ENCODE measurements at regions not wholly inside any gene's neighbourhood (a gene's known extent, or its start where the extent isn't known, plus 50 kb on each side); places are given as distances from the start of the nearest gene placed in this dataset.

GRCh38 chr5:111598996-111599395 is 86.7 kb upstream of the STARD4 start:
- ATAC-seq (no peak), DNase-seq (no peak)
- no peaks in the 10 kb centered on the region for H3K27me3 Mint-ChIP-seq
- no peaks in the 10 kb centered on the region for H3K4me1 Mint-ChIP-seq
- no peak overlapping the region for H3K4me3 Mint-ChIP-seq
- peaks cover 4 to 7% of the 10 kb centered on the region in 2 donors for H3K9me3 Mint-ChIP-seq
- no peak overlapping the region for H3K27ac Mint-ChIP-seq

DNA sequence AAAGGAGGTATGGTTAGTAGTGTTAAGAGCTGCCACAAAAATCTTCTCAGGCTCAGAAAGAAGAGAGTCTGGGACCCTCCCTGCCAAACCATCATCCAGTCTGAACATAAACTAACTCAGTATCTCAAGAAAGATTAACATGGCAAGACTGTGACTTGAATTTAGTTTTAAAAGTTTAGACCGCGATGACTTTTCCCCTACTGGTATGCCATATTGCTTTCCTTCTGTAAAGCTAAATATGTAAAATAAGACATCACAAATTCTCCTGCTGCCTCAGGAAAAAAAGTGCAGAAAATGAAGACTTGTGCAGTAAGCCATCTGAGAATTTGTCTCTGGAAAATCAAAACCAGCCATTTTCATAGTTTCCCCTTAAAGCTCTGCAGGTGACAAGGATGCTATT is 85.2 kb upstream of the STARD4 start:
- Mint-ChIP-seq H3K4me3 (no peak overlapping the region), H3K4me1 (no peaks in the 10 kb centered on the region), H3K27ac (no peak overlapping the region), H3K9me3 (peaks cover 4 to 7% of the 10 kb centered on the region in 2 donors), H3K27me3 (no peaks in the 10 kb centered on the region)
- no peak for DNase-seq
- no peak for ATAC-seq

- DNase-seq (no peak), ATAC-seq (peak; percentile 28)
- Mint-ChIP-seq H3K9me3 (peaks cover 4 to 7% of the 10 kb centered on the region in 2 donors), H3K4me3 (no peak overlapping the region), H3K4me1 (no peaks in the 10 kb centered on the region), H3K27me3 (no peaks in the 10 kb centered on the region), H3K27ac (no peak overlapping the region)
Observed at GRCh38 chr5:111596705-111597104, 84.4 kb upstream of the STARD4 start.

- Mint-ChIP-seq H3K4me1 (no peaks in the 10 kb centered on the region), H3K27ac (no peak overlapping the region)
- ATAC-seq, result peak; percentile 45
Observed at GRCh38 chr5:111595425-111595824, 83.1 kb upstream of the STARD4 start.

DNA sequence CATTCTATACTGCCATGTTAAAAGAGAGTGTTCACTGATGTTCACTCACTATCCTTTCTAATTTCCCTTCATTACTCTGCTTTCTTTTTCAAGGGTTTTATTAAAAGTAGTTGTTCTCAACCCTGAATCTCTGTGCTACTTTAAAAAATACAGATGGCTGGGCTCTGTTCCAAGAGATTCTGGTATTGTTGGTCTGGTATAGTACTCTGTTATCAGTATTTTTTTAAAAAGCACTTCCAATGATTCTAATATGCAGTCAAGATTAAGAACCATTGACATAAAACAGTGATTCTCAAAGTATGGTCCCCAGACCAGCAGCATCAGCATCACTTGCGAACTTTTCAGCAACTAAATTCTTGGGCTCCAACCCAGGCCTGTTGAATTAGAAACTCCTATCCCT is 77.0 kb upstream of the STARD4 start:
- ATAC-seq (no peak), DNase-seq (no peak)
- Mint-ChIP-seq H3K4me1 (peaks cover 24% of the 10 kb centered on the region), H3K27me3 (no peaks in the 10 kb centered on the region), H3K27ac (no peak overlapping the region), H3K9me3 (peaks cover 0 to 4% of the 10 kb centered on the region in 2 donors), H3K4me3 (no peak overlapping the region)

More at GRCh38 chr5:111595425-111595824, 83.1 kb upstream of the STARD4 start:
- H3K9me3 Mint-ChIP-seq, result peaks cover 4 to 7% of the 10 kb centered on the region in 2 donors
- no peak for DNase-seq
- H3K4me3 Mint-ChIP-seq, result no peak overlapping the region
- H3K27me3 Mint-ChIP-seq, result no peaks in the 10 kb centered on the region

DNA sequence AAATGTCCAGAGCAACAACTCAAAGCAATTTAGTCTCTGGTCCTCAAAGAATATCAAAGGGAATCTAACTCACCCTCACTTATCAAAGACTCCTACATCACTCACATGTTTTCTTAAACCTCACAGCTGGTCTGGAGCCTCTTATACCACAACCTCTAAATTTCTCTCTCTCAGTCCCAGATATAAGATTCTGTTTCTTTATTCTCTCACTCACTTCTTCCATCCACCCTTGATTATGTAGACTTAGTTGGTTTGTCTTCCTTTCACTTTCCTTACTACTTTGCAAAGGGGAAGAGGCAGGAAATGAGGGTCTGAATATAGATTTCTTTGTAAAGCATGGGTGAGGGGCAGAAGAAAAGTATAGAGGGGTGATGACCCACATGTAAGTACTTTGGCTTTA is 75.4 kb upstream of the STARD4 start:
- ATAC-seq (peak; percentile 46), DNase-seq (no peak)
- H3K27me3 Mint-ChIP-seq, result no peaks in the 10 kb centered on the region
- H3K27ac Mint-ChIP-seq, result peak overlapping the region in 1 of 2 donors; percentile 1
- H3K4me1 Mint-ChIP-seq, result peaks cover 27% of the 10 kb centered on the region
- peak overlapping the region; percentile 1 to 11 for H3K4me3 Mint-ChIP-seq
- peaks cover 0 to 4% of the 10 kb centered on the region in 2 donors for H3K9me3 Mint-ChIP-seq

- Mint-ChIP-seq H3K4me1 (peaks cover 27% of the 10 kb centered on the region), H3K4me3 (no peak overlapping the region), H3K27ac (no peak overlapping the region), H3K27me3 (no peaks in the 10 kb centered on the region), H3K9me3 (peaks cover 0 to 4% of the 10 kb centered on the region in 2 donors)
- no peak for ATAC-seq
- DNase-seq, result no peak
Observed at GRCh38 chr5:111585946-111586345, 73.6 kb upstream of the STARD4 start.

- Mint-ChIP-seq H3K27me3 (no peaks in the 10 kb centered on the region), H3K9me3 (peaks cover 2 to 4% of the 10 kb centered on the region in 2 donors), H3K4me3 (no peak overlapping the region), H3K4me1 (peaks cover 27% of the 10 kb centered on the region), H3K27ac (no peak overlapping the region)
- no peak for ATAC-seq
- DNase-seq, result no peak
Observed at GRCh38 chr5:111585291-111585690, 73.0 kb upstream of the STARD4 start.

DNA sequence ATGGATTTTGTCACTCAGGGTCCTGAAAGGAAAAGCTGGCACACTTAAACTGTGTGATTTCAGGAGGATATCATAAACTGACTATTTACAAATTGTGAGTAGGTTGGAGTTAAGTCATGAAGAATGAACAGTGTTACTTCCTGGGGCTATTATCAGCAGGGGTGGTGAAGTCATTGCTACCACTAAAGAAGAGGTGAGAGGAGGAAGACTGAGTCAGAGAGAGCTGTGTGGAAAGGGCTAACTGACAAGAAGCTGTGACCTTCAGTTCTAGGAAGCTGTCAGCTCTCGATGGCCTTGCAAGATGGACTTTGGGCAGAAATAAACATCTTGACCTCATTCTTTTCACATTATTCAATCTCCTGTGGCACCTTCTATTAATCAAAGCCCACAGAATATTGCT is 72.3 kb upstream of the STARD4 start:
- H3K4me3 Mint-ChIP-seq, result no peak overlapping the region
- H3K9me3 Mint-ChIP-seq, result peaks cover 4 to 8% of the 10 kb centered on the region in 2 donors
- DNase-seq, result peak in 1 of 2 donors; percentile 11

DNA sequence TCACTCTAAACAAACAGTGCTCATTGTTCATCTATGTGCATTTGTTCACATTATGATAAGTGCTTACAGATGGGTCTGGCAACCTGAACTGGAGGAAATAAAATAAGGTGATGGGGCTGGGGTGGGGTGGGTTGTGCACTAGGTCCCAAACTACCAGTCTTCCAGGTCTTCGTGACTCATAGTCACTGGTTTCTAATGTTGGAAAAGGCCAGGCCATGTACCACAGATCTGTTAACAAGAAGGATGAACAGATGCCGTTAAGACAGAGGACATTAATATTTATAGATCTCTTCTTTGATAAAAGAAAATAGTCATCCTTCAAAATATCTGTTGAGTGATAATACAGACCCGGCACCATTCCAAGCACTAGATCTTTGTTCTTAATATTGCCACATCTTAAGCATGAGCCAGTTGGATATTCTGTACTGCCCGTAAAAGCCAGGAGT is 71.4 kb upstream of the STARD4 start:
- no peak overlapping the region for H3K27ac Mint-ChIP-seq

More for the DNA sequence above, 72.3 kb upstream of the STARD4 start:
- Mint-ChIP-seq H3K27ac (peak overlapping the region in 1 of 2 donors; percentile 65), H3K4me1 (peaks cover 27% of the 10 kb centered on the region), H3K27me3 (no peaks in the 10 kb centered on the region)
- peak; percentile 92 for ATAC-seq

GRCh38 chr5:111582993-111583601 is 70.8 kb upstream of the STARD4 start:
- ATAC-seq (no peak), DNase-seq (no peak)
- Mint-ChIP-seq H3K27me3 (no peaks in the 10 kb centered on the region), H3K9me3 (peaks cover 4 to 8% of the 10 kb centered on the region in 2 donors), H3K4me3 (no peak overlapping the region), H3K4me1 (peaks cover 20% of the 10 kb centered on the region), H3K27ac (no peak overlapping the region)

More for the DNA sequence above, 71.4 kb upstream of the STARD4 start:
- Mint-ChIP-seq H3K9me3 (peaks cover 4 to 8% of the 10 kb centered on the region in 2 donors), H3K4me3 (no peak overlapping the region), H3K4me1 (peaks cover 27% of the 10 kb centered on the region), H3K27me3 (no peaks in the 10 kb centered on the region)
- ATAC-seq, result no peak
- no peak for DNase-seq

- no peak overlapping the region for H3K4me3 Mint-ChIP-seq
- no peak overlapping the region for H3K27ac Mint-ChIP-seq
- H3K4me1 Mint-ChIP-seq, result peaks cover 13% of the 10 kb centered on the region
Observed at GRCh38 chr5:111582451-111582850, 70.1 kb upstream of the STARD4 start.

GRCh38 chr5:111580956-111581355 is 68.6 kb upstream of the STARD4 start:
- peaks cover 9% of the 10 kb centered on the region for H3K4me1 Mint-ChIP-seq
- DNase-seq (no peak), ATAC-seq (no peak)
- no peak overlapping the region for H3K4me3 Mint-ChIP-seq
- H3K27me3 Mint-ChIP-seq, result no peaks in the 10 kb centered on the region
- peaks cover 0 to 8% of the 10 kb centered on the region in 2 donors for H3K9me3 Mint-ChIP-seq
- H3K27ac Mint-ChIP-seq, result no peak overlapping the region

More at GRCh38 chr5:111582451-111582850, 70.1 kb upstream of the STARD4 start:
- no peaks in the 10 kb centered on the region for H3K27me3 Mint-ChIP-seq
- no peak for DNase-seq
- no peak for ATAC-seq
- peaks cover 1 to 8% of the 10 kb centered on the region in 2 donors for H3K9me3 Mint-ChIP-seq

DNA sequence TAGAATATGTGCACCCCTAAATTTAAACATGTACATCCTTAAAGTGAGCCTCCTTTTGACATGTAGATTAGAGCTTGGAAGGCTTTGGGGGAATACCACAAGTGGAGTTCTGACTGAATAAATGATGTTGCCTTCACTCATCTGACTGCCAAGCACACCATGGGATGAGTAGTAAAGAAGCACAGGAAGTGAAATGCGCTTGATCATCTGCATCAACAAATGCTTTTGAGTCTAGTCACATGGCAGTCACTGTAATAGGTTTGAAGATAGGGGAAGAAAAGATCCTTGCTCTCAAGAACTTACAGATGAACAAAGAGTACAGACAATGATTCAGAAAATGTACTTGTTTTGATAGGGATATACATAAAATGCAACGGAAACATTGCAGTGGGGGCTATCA is 62.0 kb upstream of the STARD4 start:
- H3K4me3 Mint-ChIP-seq, result no peak overlapping the region
- ATAC-seq, result no peak
- peaks cover 25% of the 10 kb centered on the region for H3K27me3 Mint-ChIP-seq

DNA sequence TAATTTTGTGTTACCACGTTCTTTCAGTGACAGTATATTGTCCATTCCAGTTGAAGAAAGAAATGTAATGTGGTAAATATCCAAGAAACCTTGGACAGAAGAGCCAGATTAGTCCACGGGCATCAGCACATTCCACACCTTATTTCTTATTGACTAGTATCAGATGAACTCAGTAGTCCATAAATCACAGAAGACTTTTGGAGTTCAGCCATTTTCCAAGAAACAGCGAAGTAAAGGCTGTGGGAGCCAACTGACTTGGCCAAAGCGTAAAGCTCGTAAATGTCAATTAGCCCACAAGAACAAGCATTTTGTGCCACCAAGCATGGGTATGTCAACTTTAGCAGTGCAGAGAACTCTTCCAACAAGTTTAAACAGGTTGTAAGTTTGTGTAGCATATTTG is 60.2 kb upstream of the STARD4 start:
- ATAC-seq (no peak), DNase-seq (no peak)
- Mint-ChIP-seq H3K4me3 (no peak overlapping the region), H3K9me3 (peaks cover 7 to 29% of the 10 kb centered on the region in 2 donors), H3K27me3 (peaks cover 38% of the 10 kb centered on the region), H3K27ac (no peak overlapping the region), H3K4me1 (no peaks in the 10 kb centered on the region)

More for the DNA sequence above, 62.0 kb upstream of the STARD4 start:
- H3K9me3 Mint-ChIP-seq, result peaks cover 0 to 16% of the 10 kb centered on the region in 2 donors
- no peak for DNase-seq
- no peak overlapping the region for H3K27ac Mint-ChIP-seq
- H3K4me1 Mint-ChIP-seq, result no peaks in the 10 kb centered on the region

DNA sequence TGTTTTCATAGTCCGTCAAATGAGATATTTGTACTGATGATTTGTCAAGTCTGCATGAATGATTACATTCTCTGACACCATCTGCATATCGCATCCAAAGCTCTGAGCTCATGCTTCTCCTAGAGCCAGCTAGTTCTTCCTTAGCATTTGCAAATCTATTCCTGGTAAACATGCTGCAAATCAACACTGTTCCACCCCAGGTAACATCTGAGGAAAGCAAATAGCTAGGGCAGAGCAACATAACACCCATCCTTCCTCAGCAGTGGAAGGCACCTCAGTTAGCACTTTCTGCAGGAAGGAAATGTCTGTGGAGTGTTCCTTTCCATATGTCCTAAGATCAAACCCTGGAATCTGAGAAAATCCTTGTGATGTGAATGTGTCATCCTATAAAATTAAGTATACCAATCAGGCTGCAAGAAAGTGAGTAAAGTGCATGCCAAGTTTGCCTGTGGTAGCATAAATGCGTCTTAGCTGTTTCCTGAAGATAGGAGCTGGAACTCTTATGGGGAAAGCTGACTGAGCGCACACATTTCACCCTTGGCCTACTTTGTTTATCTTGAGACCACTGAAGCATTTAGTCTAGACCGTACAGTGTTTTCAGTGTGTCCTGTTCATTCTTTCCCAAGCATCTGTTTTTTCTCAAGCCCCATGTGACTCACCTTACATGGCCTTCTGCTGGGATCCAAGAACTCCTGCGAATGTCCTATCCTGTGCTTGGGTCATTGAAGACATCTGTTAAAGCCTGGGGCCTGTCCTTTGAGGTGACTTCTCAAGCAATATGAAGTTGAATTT is 50.9 kb upstream of the STARD4 start:
- Mint-ChIP-seq H3K27me3 (peaks cover 2% of the 10 kb centered on the region), H3K27ac (no peak overlapping the region), H3K4me3 (no peak overlapping the region), H3K4me1 (no peaks in the 10 kb centered on the region), H3K9me3 (peaks cover 8 to 13% of the 10 kb centered on the region in 2 donors)
- ATAC-seq, result no peak
- DNase-seq, result no peak
